ENCODE measurements at regions not wholly inside any gene's neighbourhood (a gene's known extent, or its start where the extent isn't known, plus 50 kb on each side); places are given as distances from the start of the nearest gene placed in this dataset.

DNA sequence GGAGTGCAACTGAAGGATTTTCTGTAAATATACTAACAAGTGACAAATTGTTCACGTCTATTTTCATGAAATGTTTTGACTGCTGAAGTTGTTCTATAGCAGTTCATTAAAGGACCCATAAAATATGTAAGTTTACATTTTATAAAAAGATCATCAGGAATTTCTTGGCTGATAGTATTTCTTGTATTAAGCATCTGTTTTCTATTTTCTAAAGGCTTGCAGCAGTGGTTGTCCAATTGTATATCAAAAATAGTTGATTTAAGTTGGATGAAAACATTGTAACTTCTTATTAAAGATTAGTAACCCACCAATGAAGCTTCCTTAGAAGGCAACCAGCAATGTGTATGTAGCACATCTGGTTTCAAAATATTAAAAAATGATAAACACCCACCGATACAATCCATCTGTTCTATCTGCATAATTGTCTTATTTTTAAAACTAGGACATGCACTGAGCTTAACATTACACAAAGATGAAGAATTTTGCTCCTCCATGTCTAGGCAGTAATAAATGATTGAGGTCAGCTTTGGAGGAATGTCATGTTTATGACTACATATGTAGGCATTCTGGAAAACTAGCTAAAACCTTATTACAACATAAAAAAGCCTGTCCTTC is 301.3 kb upstream of the TCF21 start:
- Histone ChIP-seq H3K9me3 (ENCODE audit: insufficient read depth, low read length, severe bottlenecking) (no peaks in the 10 kb centered on the region), H3K4me2 (ENCODE audit: insufficient read depth, low read length) (no peak overlapping the region), H4K20me1 (ENCODE audit: insufficient read depth, low read length) (no peaks in the 10 kb centered on the region), H3K27ac (ENCODE audit: low read length) (no peak overlapping the region), H3K9ac (ENCODE audit: low read depth, low read length) (no peak overlapping the region), H3K27me3 (ENCODE audit: insufficient read depth, low read length, poor library complexity) (no peaks in the 10 kb centered on the region), H3K79me2 (ENCODE audit: insufficient read depth, low read length) (no peaks in the 10 kb centered on the region), H2AFZ (ENCODE audit: low read depth, low read length) (no peak overlapping the region), H3K36me3 (ENCODE audit: insufficient read depth, low read length) (no peaks in the 10 kb centered on the region), H3K4me3 (ENCODE audit: low read depth in 1 of 2, low read length in 2 of 2) (no peak overlapping the region), H3K4me1 (ENCODE audit: insufficient read depth, low read length) (no peaks in the 10 kb centered on the region)
- no peak for TF ChIP-seq EZH2 (IDR thresholded peaks at IDR 0.05; ENCODE audit: borderline replicate concordance, low read depth, low read length, severe bottlenecking)
- TF ChIP-seq, protein P1, sequence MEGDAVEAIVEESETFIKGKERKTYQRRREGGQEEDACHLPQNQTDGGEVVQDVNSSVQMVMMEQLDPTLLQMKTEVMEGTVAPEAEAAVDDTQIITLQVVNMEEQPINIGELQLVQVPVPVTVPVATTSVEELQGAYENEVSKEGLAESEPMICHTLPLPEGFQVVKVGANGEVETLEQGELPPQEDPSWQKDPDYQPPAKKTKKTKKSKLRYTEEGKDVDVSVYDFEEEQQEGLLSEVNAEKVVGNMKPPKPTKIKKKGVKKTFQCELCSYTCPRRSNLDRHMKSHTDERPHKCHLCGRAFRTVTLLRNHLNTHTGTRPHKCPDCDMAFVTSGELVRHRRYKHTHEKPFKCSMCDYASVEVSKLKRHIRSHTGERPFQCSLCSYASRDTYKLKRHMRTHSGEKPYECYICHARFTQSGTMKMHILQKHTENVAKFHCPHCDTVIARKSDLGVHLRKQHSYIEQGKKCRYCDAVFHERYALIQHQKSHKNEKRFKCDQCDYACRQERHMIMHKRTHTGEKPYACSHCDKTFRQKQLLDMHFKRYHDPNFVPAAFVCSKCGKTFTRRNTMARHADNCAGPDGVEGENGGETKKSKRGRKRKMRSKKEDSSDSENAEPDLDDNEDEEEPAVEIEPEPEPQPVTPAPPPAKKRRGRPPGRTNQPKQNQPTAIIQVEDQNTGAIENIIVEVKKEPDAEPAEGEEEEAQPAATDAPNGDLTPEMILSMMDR (IDR thresholded peaks at IDR 0.05; ENCODE audit: borderline replicate concordance, extremely low read depth, low read length, poor library complexity, severe bottlenecking), result no peak
- DNase-seq, result no peak
- no peak for ATAC-seq (ENCODE audit: insufficient read depth, low read depth)

DNA sequence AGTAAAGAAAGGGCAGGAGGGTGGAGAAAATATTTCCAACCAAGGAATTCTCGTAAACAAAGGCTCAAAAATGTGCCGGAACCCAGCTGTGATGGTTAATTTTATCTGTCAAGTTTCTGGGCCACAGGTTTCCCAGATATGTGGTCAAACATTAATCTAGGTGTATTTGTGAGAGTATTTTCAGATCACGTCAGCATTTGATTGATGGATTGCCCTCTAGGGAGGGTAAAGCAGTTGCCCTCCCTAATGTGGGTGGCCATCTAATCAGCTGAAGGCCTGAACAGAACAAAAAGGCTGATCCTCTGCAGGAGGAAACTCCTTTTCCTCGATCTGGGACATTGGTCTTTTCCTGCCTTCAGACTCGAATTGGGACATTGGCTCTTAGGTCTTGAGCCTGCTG is 298.7 kb upstream of the TCF21 start:
- H3K9me3 ChIP-seq (ENCODE audit: insufficient read depth, low read length, severe bottlenecking), result no peaks in the 10 kb centered on the region
- no peaks in the 10 kb centered on the region for H3K4me1 ChIP-seq (ENCODE audit: insufficient read depth, low read length)
- TF ChIP-seq EZH2 (IDR thresholded peaks at IDR 0.05; ENCODE audit: borderline replicate concordance, low read depth, low read length, severe bottlenecking), result no peak
- TF ChIP-seq, protein P1 (IDR thresholded peaks at IDR 0.05; ENCODE audit: borderline replicate concordance, extremely low read depth, low read length, poor library complexity, severe bottlenecking), result no peak
- no peaks in the 10 kb centered on the region for H3K79me2 ChIP-seq (ENCODE audit: insufficient read depth, low read length)
- DNase-seq (no peak), ATAC-seq (ENCODE audit: insufficient read depth, low read depth) (no peak)
- no peaks in the 10 kb centered on the region for H3K27me3 ChIP-seq (ENCODE audit: insufficient read depth, low read length, poor library complexity)
- H3K36me3 ChIP-seq (ENCODE audit: insufficient read depth, low read length), result no peaks in the 10 kb centered on the region
- H4K20me1 ChIP-seq (ENCODE audit: insufficient read depth, low read length), result no peaks in the 10 kb centered on the region
- H3K9ac ChIP-seq (ENCODE audit: low read depth, low read length), result no peak overlapping the region
- no peak overlapping the region for H3K4me3 ChIP-seq (ENCODE audit: low read depth in 1 of 2, low read length in 2 of 2)
- no peak overlapping the region for H3K4me2 ChIP-seq (ENCODE audit: insufficient read depth, low read length)
- H3K27ac ChIP-seq (ENCODE audit: low read length), result no peak overlapping the region
- H2AFZ ChIP-seq (ENCODE audit: low read depth, low read length), result no peak overlapping the region

DNA sequence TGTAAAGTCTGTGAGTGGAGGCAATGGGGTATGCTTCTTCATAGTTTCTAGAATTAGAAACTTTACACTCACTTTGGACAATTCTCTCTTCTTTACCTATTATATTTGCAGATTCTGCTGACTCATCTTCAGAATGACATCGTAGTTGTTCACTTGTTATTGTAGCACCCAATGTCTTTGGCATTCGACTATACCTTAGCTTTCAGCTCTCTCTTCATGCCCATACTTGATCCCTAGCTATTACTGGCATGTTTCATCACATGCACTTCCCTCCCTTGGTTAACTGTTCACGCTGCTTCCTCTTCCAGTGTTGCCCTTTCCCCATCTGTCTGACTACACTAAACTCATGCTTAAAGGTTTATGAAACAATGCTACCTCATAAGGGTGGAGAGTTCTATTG is 298.1 kb upstream of the TCF21 start:
- H3K9me3 ChIP-seq (ENCODE audit: insufficient read depth, low read length, severe bottlenecking), result no peaks in the 10 kb centered on the region
- no peak overlapping the region for H2AFZ ChIP-seq (ENCODE audit: low read depth, low read length)
- TF ChIP-seq, protein P1 (IDR thresholded peaks at IDR 0.05; ENCODE audit: borderline replicate concordance, extremely low read depth, low read length, poor library complexity, severe bottlenecking), result no peak
- no peak for TF ChIP-seq EZH2 (IDR thresholded peaks at IDR 0.05; ENCODE audit: borderline replicate concordance, low read depth, low read length, severe bottlenecking)
- no peak overlapping the region for H3K4me2 ChIP-seq (ENCODE audit: insufficient read depth, low read length)
- no peak overlapping the region for H3K4me3 ChIP-seq (ENCODE audit: low read depth in 1 of 2, low read length in 2 of 2)
- no peaks in the 10 kb centered on the region for H4K20me1 ChIP-seq (ENCODE audit: insufficient read depth, low read length)
- H3K27me3 ChIP-seq (ENCODE audit: insufficient read depth, low read length, poor library complexity), result no peaks in the 10 kb centered on the region
- H3K27ac ChIP-seq (ENCODE audit: low read length), result no peak overlapping the region
- ATAC-seq (ENCODE audit: insufficient read depth, low read depth) (no peak), DNase-seq (no peak)
- no peaks in the 10 kb centered on the region for H3K4me1 ChIP-seq (ENCODE audit: insufficient read depth, low read length)
- H3K9ac ChIP-seq (ENCODE audit: low read depth, low read length), result no peak overlapping the region
- no peaks in the 10 kb centered on the region for H3K36me3 ChIP-seq (ENCODE audit: insufficient read depth, low read length)
- H3K79me2 ChIP-seq (ENCODE audit: insufficient read depth, low read length), result no peaks in the 10 kb centered on the region

All from DND-41 (cell line).